ENCODE measurements at regions not wholly inside any gene's neighbourhood (a gene's known extent, or its start where the extent isn't known, plus 50 kb on each side); places are given as distances from the start of the nearest gene placed in this dataset.

DNA sequence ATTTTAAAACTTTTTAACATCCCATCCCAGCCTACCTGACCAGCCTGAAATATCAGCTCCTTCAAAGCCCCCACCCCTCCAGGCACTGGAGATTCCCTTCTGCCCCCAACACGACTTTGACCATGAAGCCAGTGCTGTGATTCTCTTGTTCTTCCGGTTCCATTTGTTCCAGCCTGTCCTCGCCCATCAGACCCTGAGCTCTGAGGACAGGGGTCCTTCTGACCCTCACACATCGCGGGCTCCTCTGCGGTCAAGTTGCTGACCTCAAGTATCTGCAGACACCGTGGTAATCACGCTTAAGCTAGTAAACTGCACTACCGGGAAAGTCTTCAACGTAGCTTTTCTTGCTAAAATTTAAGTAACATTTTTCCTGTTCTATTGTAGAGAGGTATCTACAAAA lies 282.2 kb upstream of the SALL3 start:
- intact Hi-C loops (cut with DNase I) = no loop called here
- TF ChIP-seq, protein P1, sequence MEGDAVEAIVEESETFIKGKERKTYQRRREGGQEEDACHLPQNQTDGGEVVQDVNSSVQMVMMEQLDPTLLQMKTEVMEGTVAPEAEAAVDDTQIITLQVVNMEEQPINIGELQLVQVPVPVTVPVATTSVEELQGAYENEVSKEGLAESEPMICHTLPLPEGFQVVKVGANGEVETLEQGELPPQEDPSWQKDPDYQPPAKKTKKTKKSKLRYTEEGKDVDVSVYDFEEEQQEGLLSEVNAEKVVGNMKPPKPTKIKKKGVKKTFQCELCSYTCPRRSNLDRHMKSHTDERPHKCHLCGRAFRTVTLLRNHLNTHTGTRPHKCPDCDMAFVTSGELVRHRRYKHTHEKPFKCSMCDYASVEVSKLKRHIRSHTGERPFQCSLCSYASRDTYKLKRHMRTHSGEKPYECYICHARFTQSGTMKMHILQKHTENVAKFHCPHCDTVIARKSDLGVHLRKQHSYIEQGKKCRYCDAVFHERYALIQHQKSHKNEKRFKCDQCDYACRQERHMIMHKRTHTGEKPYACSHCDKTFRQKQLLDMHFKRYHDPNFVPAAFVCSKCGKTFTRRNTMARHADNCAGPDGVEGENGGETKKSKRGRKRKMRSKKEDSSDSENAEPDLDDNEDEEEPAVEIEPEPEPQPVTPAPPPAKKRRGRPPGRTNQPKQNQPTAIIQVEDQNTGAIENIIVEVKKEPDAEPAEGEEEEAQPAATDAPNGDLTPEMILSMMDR (IDR thresholded peaks at IDR 0.05) = no peak
- no peak for DNase-seq
- H3K9me3 ChIP-seq = no peaks in the 10 kb centered on the region
- no peak for ATAC-seq
- peaks cover 8% of the 10 kb centered on the region for H3K27me3 ChIP-seq (ENCODE audit: low read depth)
- no peaks in the 10 kb centered on the region for H3K4me1 ChIP-seq
- no peak overlapping the region for H3K4me3 ChIP-seq
- H3K36me3 ChIP-seq = no peaks in the 10 kb centered on the region
- no peak overlapping the region for H3K27ac ChIP-seq

DNA sequence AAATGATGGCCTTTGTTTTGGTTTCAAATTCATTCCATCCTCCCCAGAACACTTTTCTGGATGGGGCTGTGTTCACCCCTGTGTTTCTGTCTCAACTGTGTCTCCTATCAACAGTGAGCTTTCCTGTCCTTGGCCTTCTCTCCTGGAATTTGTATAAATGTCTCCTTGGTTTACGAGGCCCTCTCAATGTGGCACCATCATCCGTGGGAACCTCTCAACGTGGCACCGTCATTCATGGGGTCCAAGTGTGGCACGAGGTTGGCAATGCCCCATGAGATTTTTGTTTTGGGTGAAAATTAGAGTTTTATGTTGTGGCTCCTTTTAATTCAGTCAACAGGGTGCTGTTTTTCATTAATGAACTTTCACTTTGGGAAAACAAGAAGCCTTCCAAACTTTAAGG lies 280.7 kb upstream of the SALL3 start:
- no peak for ATAC-seq
- TF ChIP-seq, protein P1 (IDR thresholded peaks at IDR 0.05) = no peak
- no peaks in the 10 kb centered on the region for H3K36me3 ChIP-seq
- H3K9me3 ChIP-seq = no peaks in the 10 kb centered on the region
- H3K4me1 ChIP-seq = no peaks in the 10 kb centered on the region
- no peak for DNase-seq
- H3K27me3 ChIP-seq (ENCODE audit: low read depth) = peaks cover under 1% of the 10 kb centered on the region
- no peak overlapping the region for H3K4me3 ChIP-seq
- intact Hi-C loops (cut with DNase I) = no loop called here
- H3K27ac ChIP-seq = no peak overlapping the region

DNA sequence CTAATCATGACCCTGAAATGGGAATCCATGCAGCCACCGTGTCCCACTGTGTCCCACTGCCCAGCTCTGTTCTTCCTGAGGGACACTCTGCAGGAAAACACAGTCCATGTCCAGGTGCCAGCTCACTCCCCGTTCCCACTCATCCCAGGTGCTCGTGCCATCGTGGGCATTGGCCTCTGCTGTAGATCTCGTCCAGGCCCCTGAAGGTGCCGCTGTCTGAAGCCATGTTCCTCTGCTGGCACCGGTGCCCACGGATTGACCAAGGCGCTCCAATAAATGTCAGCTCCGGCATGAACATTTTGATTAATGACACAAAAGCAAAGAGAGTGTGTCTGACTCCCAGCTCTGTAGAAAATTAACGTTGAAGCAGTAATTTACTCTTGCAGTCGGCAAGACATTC lies 280.1 kb upstream of the SALL3 start:
- Histone ChIP-seq H3K4me3 (no peak overlapping the region), H3K27ac (no peak overlapping the region), H3K36me3 (no peaks in the 10 kb centered on the region), H3K27me3 (ENCODE audit: low read depth) (no peaks in the 10 kb centered on the region), H3K4me1 (no peaks in the 10 kb centered on the region), H3K9me3 (no peaks in the 10 kb centered on the region)
- no peak for ATAC-seq
- intact Hi-C loops (cut with DNase I) = no loop called here
- TF ChIP-seq, protein P1 (IDR thresholded peaks at IDR 0.05) = no peak
- no peak for DNase-seq

DNA sequence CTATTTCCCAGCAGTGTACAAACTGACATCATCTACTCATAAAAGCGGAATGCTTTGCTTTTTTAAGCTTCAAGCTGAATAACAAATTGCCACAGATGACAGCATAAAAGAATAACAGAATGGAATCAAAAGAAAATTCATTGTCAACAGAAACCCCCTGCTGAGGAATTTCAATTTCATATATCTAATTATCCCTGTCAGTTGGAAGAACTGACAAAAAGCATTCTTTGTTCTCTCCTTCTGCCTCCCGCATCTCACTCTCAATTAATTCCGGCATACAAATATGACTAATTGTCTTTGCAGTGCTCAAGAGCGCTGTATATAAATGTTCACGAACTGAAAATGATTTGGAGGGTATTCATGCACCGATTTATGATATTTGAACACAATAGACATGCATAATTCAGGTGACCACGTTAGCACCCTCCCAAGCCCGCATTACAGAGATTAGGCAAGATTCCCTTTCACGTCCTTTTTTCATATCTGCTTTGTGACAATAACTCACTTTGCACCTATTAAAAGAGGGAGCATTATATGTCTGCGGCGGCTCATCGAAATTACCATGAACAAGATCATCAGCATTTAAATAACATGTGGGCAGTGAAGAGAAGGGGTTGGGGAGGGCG lies 277.7 kb upstream of the SALL3 start:
- Histone ChIP-seq H3K4me1 (no peaks in the 10 kb centered on the region), H3K9me3 (no peaks in the 10 kb centered on the region), H3K4me3 (no peak overlapping the region), H3K27ac (no peak overlapping the region), H3K36me3 (no peaks in the 10 kb centered on the region), H3K27me3 (ENCODE audit: low read depth) (no peaks in the 10 kb centered on the region)
- TF ChIP-seq, protein P1 (IDR thresholded peaks at IDR 0.05) = no peak
- DNase-seq = no peak
- intact Hi-C loops (cut with DNase I) = no loop called here
- no peak for ATAC-seq

DNA sequence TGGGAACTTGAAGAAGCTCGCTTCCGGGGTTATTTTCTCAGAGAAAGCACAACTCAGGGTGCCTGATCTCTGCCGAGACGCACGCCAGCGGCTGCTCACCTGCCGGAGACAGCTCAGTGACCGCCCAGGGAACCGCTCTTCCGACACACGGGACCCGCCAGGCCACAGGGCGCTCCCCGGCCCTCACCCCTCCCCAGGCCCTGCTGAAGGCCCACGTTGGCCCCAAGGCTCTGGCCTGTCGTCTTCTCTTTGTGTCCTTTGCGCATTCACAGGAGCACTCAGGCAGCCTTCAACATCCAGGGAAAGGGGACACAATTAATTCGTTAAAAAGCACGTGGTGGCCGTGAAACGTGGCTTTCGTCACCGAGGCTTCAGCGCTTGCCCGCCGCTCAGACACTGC lies 276.3 kb upstream of the SALL3 start:
- DNase-seq (no peak), ATAC-seq (no peak)
- H3K9me3 ChIP-seq = peaks cover 7% of the 10 kb centered on the region
- intact Hi-C loops (cut with DNase I) = no loop called here
- TF ChIP-seq, protein P1 (IDR thresholded peaks at IDR 0.05) = no peak
- H3K27me3 ChIP-seq (ENCODE audit: low read depth) = no peaks in the 10 kb centered on the region
- no peak overlapping the region for H3K27ac ChIP-seq
- H3K36me3 ChIP-seq = no peaks in the 10 kb centered on the region
- H3K4me1 ChIP-seq = no peaks in the 10 kb centered on the region
- no peak overlapping the region for H3K4me3 ChIP-seq

Data from lower lobe of right lung (tissue), 2 donors.